ENCODE measurements at regions not wholly inside any gene's neighbourhood (a gene's known extent, or its start where the extent isn't known, plus 50 kb on each side); places are given as distances from the start of the nearest gene placed in this dataset.

GRCh38 chr18:10152475-10152874 is 238.7 kb downstream of the VAPA start:
- no peak for DNase-seq
- ChIA-PET CTCF (no interaction called here), POLR2A (no interaction called here)
- WGBS (ENCODE audit: insufficient coverage): 100% methylated on average over 4 of the region's 7 CpGs
- no peak overlapping the region for H3K4me3 ChIP-seq (ENCODE audit: control insufficient read depth in 1 of 7, extremely low read depth in 1 of 7, insufficient read depth in 4 of 7, low read depth in 2 of 7, low read length in 6 of 7)
- no peaks in the 10 kb centered on the region for H3K27me3 ChIP-seq (replicated peaks in 2 of 5; ENCODE audit: control insufficient read depth in 4 of 5, insufficient read depth in 5 of 5, low read length in 4 of 5)
- no peak overlapping the region for H3K27ac ChIP-seq (ENCODE audit: insufficient read depth in 1 of 2, low read depth in 1 of 2, low read length in 2 of 2, poor library complexity in 1 of 2, severe bottlenecking in 2 of 2)
- no peaks in the 10 kb centered on the region for H3K36me3 ChIP-seq (ENCODE audit: control insufficient read depth in 4 of 4, insufficient read depth in 4 of 4, low read length in 3 of 4)
- peaks cover 0 to 2% (median 0%) of the 10 kb centered on the region in 4 experiments for H3K4me1 ChIP-seq (ENCODE audit: control extremely low read depth in 1 of 4, control insufficient read depth in 4 of 4, insufficient read depth in 4 of 4, low read length in 3 of 4)
- H3K9me3 ChIP-seq (ENCODE audit: control extremely low read depth in 1 of 5, control insufficient read depth in 4 of 5, insufficient read depth in 2 of 5, low read depth in 1 of 5, low read length in 4 of 5): peaks cover 0 to 7% (median 0%) of the 10 kb centered on the region in 5 experiments

- peaks cover 0 to 7% (median 0%) of the 10 kb centered on the region in 5 experiments for H3K9me3 ChIP-seq (ENCODE audit: control extremely low read depth in 1 of 5, control insufficient read depth in 4 of 5, insufficient read depth in 2 of 5, low read depth in 1 of 5, low read length in 4 of 5)
- no peak overlapping the region for H3K4me3 ChIP-seq (ENCODE audit: control insufficient read depth in 1 of 7, extremely low read depth in 1 of 7, insufficient read depth in 4 of 7, low read depth in 2 of 7, low read length in 6 of 7)
- peaks cover 0 to under 1% (median 0%) of the 10 kb centered on the region in 4 experiments for H3K4me1 ChIP-seq (ENCODE audit: control extremely low read depth in 1 of 4, control insufficient read depth in 4 of 4, insufficient read depth in 4 of 4, low read length in 3 of 4)
- ChIA-PET POLR2A (no interaction called here), CTCF (no interaction called here)
- no peak overlapping the region for H3K27ac ChIP-seq (ENCODE audit: insufficient read depth in 1 of 2, low read depth in 1 of 2, low read length in 2 of 2, poor library complexity in 1 of 2, severe bottlenecking in 2 of 2)
- WGBS (ENCODE audit: insufficient coverage): no CpG with 5 or more reads among the region's 2 CpGs
- no peaks in the 10 kb centered on the region for H3K36me3 ChIP-seq (ENCODE audit: control insufficient read depth in 4 of 4, insufficient read depth in 4 of 4, low read length in 3 of 4)
- H3K27me3 ChIP-seq (replicated peaks in 2 of 5; ENCODE audit: control insufficient read depth in 4 of 5, insufficient read depth in 5 of 5, low read length in 4 of 5): no peaks in the 10 kb centered on the region
- DNase-seq: no peak
These were observed 240.3 kb downstream of the VAPA start for GRCh38 chr18:10153924-10154752.

- H3K4me3 ChIP-seq (ENCODE audit: control insufficient read depth in 1 of 7, extremely low read depth in 1 of 7, insufficient read depth in 4 of 7, low read depth in 2 of 7, low read length in 6 of 7): no peak overlapping the region
- no peaks in the 10 kb centered on the region for H3K27me3 ChIP-seq (replicated peaks in 2 of 5; ENCODE audit: control insufficient read depth in 4 of 5, insufficient read depth in 5 of 5, low read length in 4 of 5)
- ChIA-PET CTCF (no interaction called here), POLR2A (interaction anchor here (0.7 kb wide), 1 partner anchor 9 kb away, joined by 4 read pairs; no protein-coding TSS in a partner anchor)
- no peak overlapping the region for H3K27ac ChIP-seq (ENCODE audit: insufficient read depth in 1 of 2, low read depth in 1 of 2, low read length in 2 of 2, poor library complexity in 1 of 2, severe bottlenecking in 2 of 2)
- DNase-seq: no peak
- peaks cover 0 to 7% (median 0%) of the 10 kb centered on the region in 5 experiments for H3K9me3 ChIP-seq (ENCODE audit: control extremely low read depth in 1 of 5, control insufficient read depth in 4 of 5, insufficient read depth in 2 of 5, low read depth in 1 of 5, low read length in 4 of 5)
- no peaks in the 10 kb centered on the region for H3K4me1 ChIP-seq (ENCODE audit: control extremely low read depth in 1 of 4, control insufficient read depth in 4 of 4, insufficient read depth in 4 of 4, low read length in 3 of 4)
- WGBS (ENCODE audit: insufficient coverage): 100% methylated on average over 4 of the region's 6 CpGs
- no peaks in the 10 kb centered on the region for H3K36me3 ChIP-seq (ENCODE audit: control insufficient read depth in 4 of 4, insufficient read depth in 4 of 4, low read length in 3 of 4)
These were observed 243.9 kb downstream of the VAPA start for GRCh38 chr18:10157706-10158105.

GRCh38 chr18:10160251-10160650 is 246.4 kb downstream of the VAPA start:
- Histone ChIP-seq H3K4me1 (ENCODE audit: control extremely low read depth in 1 of 4, control insufficient read depth in 4 of 4, insufficient read depth in 4 of 4, low read length in 3 of 4) (no peaks in the 10 kb centered on the region), H3K36me3 (ENCODE audit: control insufficient read depth in 4 of 4, insufficient read depth in 4 of 4, low read length in 3 of 4) (no peaks in the 10 kb centered on the region), H3K4me3 (ENCODE audit: control insufficient read depth in 1 of 7, extremely low read depth in 1 of 7, insufficient read depth in 4 of 7, low read depth in 2 of 7, low read length in 6 of 7) (no peak overlapping the region), H3K27me3 (replicated peaks in 2 of 5; ENCODE audit: control insufficient read depth in 4 of 5, insufficient read depth in 5 of 5, low read length in 4 of 5) (no peaks in the 10 kb centered on the region), H3K27ac (ENCODE audit: insufficient read depth in 1 of 2, low read depth in 1 of 2, low read length in 2 of 2, poor library complexity in 1 of 2, severe bottlenecking in 2 of 2) (no peak overlapping the region), H3K9me3 (ENCODE audit: control extremely low read depth in 1 of 5, control insufficient read depth in 4 of 5, insufficient read depth in 2 of 5, low read depth in 1 of 5, low read length in 4 of 5) (peaks cover 0 to 7% (median 0%) of the 10 kb centered on the region in 5 experiments)
- CTCF ChIA-PET: no interaction called here
- no peak for DNase-seq
- POLR2A ChIA-PET: no interaction called here
- 100% methylated on average over 5 of the region's 10 CpGs for WGBS (ENCODE audit: insufficient coverage)

GRCh38 chr18:10161315-10161714 is 247.5 kb downstream of the VAPA start:
- CTCF ChIA-PET: no interaction called here
- POLR2A ChIA-PET: no interaction called here
- 97% methylated on average over 12 of the region's 12 CpGs for WGBS (ENCODE audit: insufficient coverage)

GRCh38 chr18:10162340-10162739 is 248.5 kb downstream of the VAPA start:
- Histone ChIP-seq H3K27ac (ENCODE audit: insufficient read depth in 1 of 2, low read depth in 1 of 2, low read length in 2 of 2, poor library complexity in 1 of 2, severe bottlenecking in 2 of 2) (no peak overlapping the region), H3K27me3 (replicated peaks in 2 of 5; ENCODE audit: control insufficient read depth in 4 of 5, insufficient read depth in 5 of 5, low read length in 4 of 5) (no peaks in the 10 kb centered on the region), H3K4me1 (ENCODE audit: control extremely low read depth in 1 of 4, control insufficient read depth in 4 of 4, insufficient read depth in 4 of 4, low read length in 3 of 4) (no peaks in the 10 kb centered on the region), H3K36me3 (ENCODE audit: control insufficient read depth in 4 of 4, insufficient read depth in 4 of 4, low read length in 3 of 4) (no peaks in the 10 kb centered on the region), H3K9me3 (ENCODE audit: control extremely low read depth in 1 of 5, control insufficient read depth in 4 of 5, insufficient read depth in 2 of 5, low read depth in 1 of 5, low read length in 4 of 5) (no peaks in the 10 kb centered on the region), H3K4me3 (ENCODE audit: control insufficient read depth in 1 of 7, extremely low read depth in 1 of 7, insufficient read depth in 4 of 7, low read depth in 2 of 7, low read length in 6 of 7) (no peak overlapping the region)
- WGBS (ENCODE audit: insufficient coverage): 100% methylated on average over 2 of the region's 4 CpGs
- ChIA-PET POLR2A (no interaction called here), CTCF (no interaction called here)
- DNase-seq: no peak

More at GRCh38 chr18:10161315-10161714, 247.5 kb downstream of the VAPA start:
- Histone ChIP-seq H3K36me3 (ENCODE audit: control insufficient read depth in 4 of 4, insufficient read depth in 4 of 4, low read length in 3 of 4) (no peaks in the 10 kb centered on the region), H3K4me1 (ENCODE audit: control extremely low read depth in 1 of 4, control insufficient read depth in 4 of 4, insufficient read depth in 4 of 4, low read length in 3 of 4) (no peaks in the 10 kb centered on the region), H3K27me3 (replicated peaks in 2 of 5; ENCODE audit: control insufficient read depth in 4 of 5, insufficient read depth in 5 of 5, low read length in 4 of 5) (no peaks in the 10 kb centered on the region), H3K9me3 (ENCODE audit: control extremely low read depth in 1 of 5, control insufficient read depth in 4 of 5, insufficient read depth in 2 of 5, low read depth in 1 of 5, low read length in 4 of 5) (peaks cover 0 to 4% (median 0%) of the 10 kb centered on the region in 5 experiments), H3K27ac (ENCODE audit: insufficient read depth in 1 of 2, low read depth in 1 of 2, low read length in 2 of 2, poor library complexity in 1 of 2, severe bottlenecking in 2 of 2) (no peak overlapping the region), H3K4me3 (ENCODE audit: control insufficient read depth in 1 of 7, extremely low read depth in 1 of 7, insufficient read depth in 4 of 7, low read depth in 2 of 7, low read length in 6 of 7) (no peak overlapping the region)
- DNase-seq: no peak

GRCh38 chr18:10164271-10165071 is 250.7 kb downstream of the VAPA start:
- DNase-seq: no peak
- Histone ChIP-seq H3K36me3 (ENCODE audit: control insufficient read depth in 4 of 4, insufficient read depth in 4 of 4, low read length in 3 of 4) (no peaks in the 10 kb centered on the region), H3K27me3 (replicated peaks in 2 of 5; ENCODE audit: control insufficient read depth in 4 of 5, insufficient read depth in 5 of 5, low read length in 4 of 5) (no peaks in the 10 kb centered on the region), H3K4me1 (ENCODE audit: control extremely low read depth in 1 of 4, control insufficient read depth in 4 of 4, insufficient read depth in 4 of 4, low read length in 3 of 4) (no peaks in the 10 kb centered on the region), H3K27ac (ENCODE audit: insufficient read depth in 1 of 2, low read depth in 1 of 2, low read length in 2 of 2, poor library complexity in 1 of 2, severe bottlenecking in 2 of 2) (no peak overlapping the region), H3K4me3 (ENCODE audit: control insufficient read depth in 1 of 7, extremely low read depth in 1 of 7, insufficient read depth in 4 of 7, low read depth in 2 of 7, low read length in 6 of 7) (no peak overlapping the region), H3K9me3 (ENCODE audit: control extremely low read depth in 1 of 5, control insufficient read depth in 4 of 5, insufficient read depth in 2 of 5, low read depth in 1 of 5, low read length in 4 of 5) (no peaks in the 10 kb centered on the region)
- ChIA-PET CTCF (no interaction called here), POLR2A (no interaction called here)
- 97% methylated on average over 13 of the region's 17 CpGs for WGBS (ENCODE audit: insufficient coverage)

Measured in common myeloid progenitor, CD34-positive (primary cell).